VCaP (cell line): ENCODE measurements at regions not wholly inside any gene's neighbourhood (a gene's known extent, or its start where the extent isn't known, plus 50 kb on each side); places are given as distances from the start of the nearest gene placed in this dataset.
A peak's percentile ranks its signal among the peaks of the same experiment; 100 is the strongest.

ENCODE experiments used
- H3K27ac ChIP-seq: fragments of 450-650 bp; 2 replicates; pipeline ENCODE4 v1.5.1; 2017
- TF ChIP-seq, protein P1 (sequence below): fragments of 450-650 bp; conservative IDR thresholded peaks from 2 replicates; pipeline ENCODE4 v1.5.1; 2017; ENCODE audit warnings: mild to moderate bottlenecking, moderate library complexity

DNA sequence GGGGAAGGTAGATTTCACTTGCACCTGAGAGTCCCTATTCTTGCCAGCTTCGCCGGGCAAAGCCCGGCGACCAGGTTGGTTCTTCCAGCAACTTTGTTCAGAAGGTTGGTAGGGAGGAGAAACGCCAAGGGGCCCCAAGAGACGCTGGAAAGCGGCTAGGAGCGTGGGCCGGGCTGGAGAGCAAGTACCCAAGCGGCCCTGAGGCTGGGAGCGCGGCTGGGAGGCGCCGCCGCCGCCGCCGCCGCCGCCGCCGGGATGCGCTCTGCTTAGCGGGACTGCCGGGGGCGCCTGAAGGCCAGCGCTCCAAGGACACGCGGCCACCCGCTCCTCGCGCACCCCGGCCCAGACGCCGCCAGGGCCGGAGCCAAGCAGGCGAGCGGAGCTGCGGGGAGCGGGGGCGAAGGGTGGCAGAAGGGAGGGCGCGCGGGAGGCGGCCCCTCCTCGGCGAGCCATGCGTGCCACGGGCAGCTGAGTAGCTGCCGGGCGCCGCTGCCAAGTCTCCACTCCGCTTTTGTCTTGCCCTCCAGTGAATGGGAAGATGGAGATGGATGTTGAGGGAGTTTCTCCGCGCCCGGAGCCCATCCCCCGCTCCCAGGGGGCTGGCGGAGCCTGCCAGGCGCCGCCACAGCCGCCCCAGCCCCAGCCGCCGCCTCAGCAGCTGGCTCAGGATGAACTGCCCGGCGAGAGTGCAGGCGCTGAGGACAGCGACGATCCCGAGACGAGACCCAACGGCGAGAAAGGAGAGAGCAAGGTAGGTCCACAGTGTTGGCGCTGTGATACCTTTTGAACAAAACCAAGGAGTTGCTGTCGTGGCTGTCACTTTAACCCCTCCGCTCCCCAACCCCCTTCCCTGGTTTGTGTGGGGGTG lies 227.4 kb upstream of the AZI2 start:
- peak overlapping the region; percentile 28; the same call in 1 of the 2 replicates for H3K27ac ChIP-seq
- TF ChIP-seq, protein P1, sequence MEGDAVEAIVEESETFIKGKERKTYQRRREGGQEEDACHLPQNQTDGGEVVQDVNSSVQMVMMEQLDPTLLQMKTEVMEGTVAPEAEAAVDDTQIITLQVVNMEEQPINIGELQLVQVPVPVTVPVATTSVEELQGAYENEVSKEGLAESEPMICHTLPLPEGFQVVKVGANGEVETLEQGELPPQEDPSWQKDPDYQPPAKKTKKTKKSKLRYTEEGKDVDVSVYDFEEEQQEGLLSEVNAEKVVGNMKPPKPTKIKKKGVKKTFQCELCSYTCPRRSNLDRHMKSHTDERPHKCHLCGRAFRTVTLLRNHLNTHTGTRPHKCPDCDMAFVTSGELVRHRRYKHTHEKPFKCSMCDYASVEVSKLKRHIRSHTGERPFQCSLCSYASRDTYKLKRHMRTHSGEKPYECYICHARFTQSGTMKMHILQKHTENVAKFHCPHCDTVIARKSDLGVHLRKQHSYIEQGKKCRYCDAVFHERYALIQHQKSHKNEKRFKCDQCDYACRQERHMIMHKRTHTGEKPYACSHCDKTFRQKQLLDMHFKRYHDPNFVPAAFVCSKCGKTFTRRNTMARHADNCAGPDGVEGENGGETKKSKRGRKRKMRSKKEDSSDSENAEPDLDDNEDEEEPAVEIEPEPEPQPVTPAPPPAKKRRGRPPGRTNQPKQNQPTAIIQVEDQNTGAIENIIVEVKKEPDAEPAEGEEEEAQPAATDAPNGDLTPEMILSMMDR, result no peak; the same call in 1 of the 2 replicates

DNA sequence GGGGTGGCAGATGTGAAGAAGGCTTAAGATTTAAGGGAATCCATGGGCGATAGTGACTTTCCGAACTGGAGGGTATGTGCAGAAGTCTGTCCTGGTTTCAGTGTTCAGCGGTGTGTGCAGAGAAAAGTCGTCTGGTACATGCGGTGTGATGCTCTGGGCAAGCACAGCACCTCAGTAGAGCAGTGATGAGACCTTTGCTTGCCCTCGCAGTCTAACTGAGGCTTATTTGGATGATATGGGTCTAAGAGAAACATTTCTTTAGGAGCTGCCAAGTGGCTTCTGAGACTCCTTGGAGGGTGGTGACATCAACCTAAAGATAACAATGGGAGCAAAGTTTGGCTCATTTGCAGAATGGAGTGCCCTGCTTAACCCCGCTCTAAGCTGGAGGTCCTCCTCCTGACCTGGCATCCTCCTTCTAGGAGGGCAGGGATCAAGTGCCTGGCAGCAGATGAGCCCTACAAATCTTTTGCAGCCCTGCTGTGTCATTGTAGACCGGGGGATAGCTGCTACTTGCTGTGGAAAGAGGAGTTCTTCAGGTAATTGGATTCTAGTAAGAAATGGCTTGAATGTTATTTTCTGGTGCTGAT lies 228.1 kb upstream of the AZI2 start:
- TF ChIP-seq, protein P1, result no peak
- H3K27ac ChIP-seq, result no peak overlapping the region; the same call in 1 of the 2 replicates

DNA sequence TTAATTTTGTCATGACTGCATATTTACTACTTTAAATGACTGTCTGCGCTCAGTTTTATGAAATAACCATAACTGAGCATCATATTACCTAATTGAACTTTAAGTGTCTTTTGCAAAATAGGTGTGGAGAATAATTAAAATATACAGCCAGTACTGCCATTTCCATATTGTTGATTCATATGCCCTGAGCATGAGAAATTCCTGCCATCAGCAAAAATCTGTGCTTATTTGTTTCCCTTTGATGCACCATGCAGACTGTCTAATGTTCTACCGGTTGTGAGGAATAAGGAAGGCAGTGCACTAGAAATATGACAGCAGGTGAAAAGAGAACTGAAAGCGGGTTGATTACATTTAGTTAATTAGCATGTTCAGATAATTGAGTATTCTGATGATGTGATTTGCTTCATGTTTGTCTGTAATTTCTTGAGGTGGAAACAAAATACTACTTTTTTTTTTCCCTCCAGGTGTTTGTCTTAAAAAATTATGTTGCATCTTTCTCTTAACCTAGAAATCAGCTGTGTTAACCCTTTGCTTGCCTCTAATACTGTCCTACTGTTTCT lies 229.4 kb upstream of the AZI2 start:
- no peak overlapping the region for H3K27ac ChIP-seq
- TF ChIP-seq, protein P1, result no peak

DNA sequence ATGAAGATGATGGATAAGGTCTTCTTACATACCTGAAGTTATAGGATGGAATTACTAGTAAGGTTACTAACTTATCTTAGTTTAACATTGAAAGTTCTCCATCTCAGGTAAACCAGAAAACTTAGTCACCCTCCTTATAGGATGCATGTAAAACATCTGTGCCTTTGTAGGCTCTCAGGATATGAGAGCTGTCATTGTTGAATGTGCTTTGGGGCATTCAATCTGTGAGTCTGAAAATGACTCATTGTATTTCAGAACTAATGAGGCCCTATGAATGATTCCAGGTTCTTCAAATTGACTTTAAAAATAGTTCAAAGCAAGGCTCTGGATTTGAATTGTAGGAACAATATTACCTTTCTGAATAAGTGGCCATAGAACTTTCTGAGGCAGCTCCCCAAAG lies 237.7 kb upstream of the AZI2 start:
- TF ChIP-seq, protein P1, result no peak
- no peak overlapping the region for H3K27ac ChIP-seq

DNA sequence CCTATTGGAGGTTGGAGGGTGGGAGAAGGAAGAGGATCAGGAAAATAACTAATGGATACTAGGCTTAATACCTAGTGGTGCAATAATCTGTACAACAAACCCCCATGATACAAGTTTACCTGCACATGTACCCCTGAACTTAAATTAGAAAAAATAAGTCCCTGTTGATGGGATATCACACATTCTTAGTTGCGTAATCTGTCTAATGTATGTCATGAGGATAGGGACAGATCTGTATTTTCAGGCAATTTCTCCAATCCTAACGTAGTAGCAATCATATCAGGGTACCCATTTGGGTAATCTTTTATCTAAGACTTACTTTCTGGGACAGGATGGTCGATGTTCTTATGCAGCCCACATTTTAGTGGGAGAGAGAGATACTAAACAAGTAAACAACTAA lies 239.1 kb upstream of the AZI2 start:
- TF ChIP-seq, protein P1, result no peak
- H3K27ac ChIP-seq, result no peak overlapping the region

DNA sequence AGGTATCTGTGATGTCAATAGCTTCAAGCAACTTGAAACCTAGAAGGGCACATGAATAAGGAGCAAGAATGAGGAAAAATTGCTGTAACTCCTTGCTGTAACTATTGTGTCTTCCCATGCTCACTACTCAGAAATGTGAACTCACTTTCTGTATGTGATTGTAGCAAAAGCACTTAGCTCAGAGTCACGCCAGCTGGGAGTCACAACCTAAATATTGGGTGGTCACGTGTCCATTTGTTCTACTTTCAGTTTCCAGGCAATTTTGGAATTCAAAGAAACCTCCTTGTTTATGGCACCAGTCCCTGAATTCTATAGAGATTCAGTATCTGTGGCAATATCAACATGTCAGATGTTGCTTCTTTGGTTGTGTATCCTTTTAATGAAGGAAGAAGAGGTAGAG lies 241.6 kb upstream of the AZI2 start:
- TF ChIP-seq, protein P1, result no peak
- no peak overlapping the region for H3K27ac ChIP-seq

DNA sequence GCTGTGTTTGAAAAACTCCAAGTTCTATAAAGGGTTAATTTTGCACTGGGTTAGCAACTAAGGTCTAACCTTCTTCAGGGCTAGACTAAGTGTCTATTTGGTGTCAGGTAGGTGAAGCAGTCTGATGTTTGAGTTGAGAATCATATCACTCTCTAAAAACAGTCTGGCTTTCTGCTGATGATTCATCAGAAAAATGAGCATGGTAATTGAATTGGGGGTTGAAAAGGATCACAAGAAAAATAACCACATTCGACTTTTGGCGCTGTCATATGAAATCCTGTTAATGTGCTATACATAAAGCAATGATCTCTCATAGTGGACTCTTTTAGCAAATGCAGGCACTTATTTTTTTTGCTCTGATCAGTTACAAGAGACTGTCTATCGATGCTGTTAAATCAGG lies 242.2 kb upstream of the AZI2 start:
- TF ChIP-seq, protein P1, result no peak

More for the DNA sequence above, 242.2 kb upstream of the AZI2 start:
- no peak overlapping the region for H3K27ac ChIP-seq
